Mesothelial cell of epicardium (in vitro differentiated cells): ENCODE measurements at regions not wholly inside any gene's neighbourhood (a gene's known extent, or its start where the extent isn't known, plus 50 kb on each side); places are given as distances from the start of the nearest gene placed in this dataset.

Experiments
- DNase-seq, 2 experiments: peaks; one replicate each; pipeline ENCODE4 v3.0.0; 2021; ENCODE audit warnings: low spot score in 2 of 2; ENCODE audit not compliant: unreplicated experiment in 2 of 2
- H3K27ac Mint-ChIP-seq: 2 replicates; pipeline ENCODE4 v1.8.0; 2021; ENCODE audit warnings: mixed read lengths
- H3K27me3 Mint-ChIP-seq: 2 replicates; pipeline ENCODE4 v1.8.0; 2021; ENCODE audit warnings: low read depth, mixed read lengths
- H3K36me3 Mint-ChIP-seq: 2 replicates; pipeline ENCODE4 v1.8.0; 2021; ENCODE audit warnings: mixed read lengths
- H3K4me1 Mint-ChIP-seq: 2 replicates; pipeline ENCODE4 v1.8.0; 2021; ENCODE audit warnings: mixed read lengths
- H3K4me3 Mint-ChIP-seq: 2 replicates; pipeline ENCODE4 v1.8.0; 2021; ENCODE audit warnings: mild to moderate bottlenecking, moderate library complexity, mixed read lengths
- H3K9me3 Mint-ChIP-seq: 2 replicates; pipeline ENCODE4 v1.8.0; 2021; ENCODE audit warnings: mixed read lengths
- TF ChIP-seq, protein P1 (sequence below): fragments of 200-600 bp; sonication (generic); IDR thresholded peaks from one replicate; pipeline ENCODE4 v1.5.0; 2021; ENCODE audit warnings: antibody characterized with exemption; ENCODE audit not compliant: unreplicated experiment

DNA sequence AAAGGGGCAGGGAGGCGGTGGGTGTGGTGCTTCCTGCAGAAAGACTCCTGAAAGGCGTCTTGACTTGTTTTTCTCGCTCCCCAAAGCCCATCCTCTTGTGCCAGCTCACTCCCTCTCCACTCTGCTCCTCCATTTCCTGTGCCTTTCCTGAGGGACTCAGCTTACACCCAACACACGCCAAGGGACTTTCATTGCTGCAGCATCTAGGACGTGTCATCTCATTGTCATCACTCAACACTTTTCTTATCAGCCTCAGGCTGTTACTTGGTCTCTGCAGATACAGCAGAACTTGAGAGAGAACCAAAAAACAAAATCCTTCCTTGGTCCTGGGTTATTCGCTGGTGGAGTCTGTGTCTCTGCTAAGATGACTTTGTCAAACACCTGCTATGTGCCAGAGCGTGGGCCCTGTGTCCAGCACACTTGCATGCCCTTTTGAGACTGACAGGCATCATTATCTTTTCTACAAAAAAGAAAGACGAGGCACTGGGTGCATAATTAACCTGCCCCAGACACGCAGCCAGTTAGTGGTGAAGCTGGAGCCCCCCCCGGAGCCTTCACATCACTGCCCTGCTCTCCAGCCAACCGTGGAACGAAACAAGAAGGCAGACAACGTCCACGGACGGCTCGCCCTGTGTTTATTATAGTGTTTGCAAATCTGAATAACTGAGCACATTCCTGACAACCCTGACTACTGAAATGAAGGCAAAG is 261.7 kb upstream of the HDAC4 start:
- DNase-seq, result no peak
- H3K9me3 Mint-ChIP-seq, result peaks cover 3% of the 10 kb centered on the region
- TF ChIP-seq, protein P1, sequence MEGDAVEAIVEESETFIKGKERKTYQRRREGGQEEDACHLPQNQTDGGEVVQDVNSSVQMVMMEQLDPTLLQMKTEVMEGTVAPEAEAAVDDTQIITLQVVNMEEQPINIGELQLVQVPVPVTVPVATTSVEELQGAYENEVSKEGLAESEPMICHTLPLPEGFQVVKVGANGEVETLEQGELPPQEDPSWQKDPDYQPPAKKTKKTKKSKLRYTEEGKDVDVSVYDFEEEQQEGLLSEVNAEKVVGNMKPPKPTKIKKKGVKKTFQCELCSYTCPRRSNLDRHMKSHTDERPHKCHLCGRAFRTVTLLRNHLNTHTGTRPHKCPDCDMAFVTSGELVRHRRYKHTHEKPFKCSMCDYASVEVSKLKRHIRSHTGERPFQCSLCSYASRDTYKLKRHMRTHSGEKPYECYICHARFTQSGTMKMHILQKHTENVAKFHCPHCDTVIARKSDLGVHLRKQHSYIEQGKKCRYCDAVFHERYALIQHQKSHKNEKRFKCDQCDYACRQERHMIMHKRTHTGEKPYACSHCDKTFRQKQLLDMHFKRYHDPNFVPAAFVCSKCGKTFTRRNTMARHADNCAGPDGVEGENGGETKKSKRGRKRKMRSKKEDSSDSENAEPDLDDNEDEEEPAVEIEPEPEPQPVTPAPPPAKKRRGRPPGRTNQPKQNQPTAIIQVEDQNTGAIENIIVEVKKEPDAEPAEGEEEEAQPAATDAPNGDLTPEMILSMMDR, result no peak
- no peaks in the 10 kb centered on the region for H3K36me3 Mint-ChIP-seq
- H3K27me3 Mint-ChIP-seq, result peaks cover 47% of the 10 kb centered on the region
- H3K4me1 Mint-ChIP-seq, result peaks cover 11% of the 10 kb centered on the region
- no peak overlapping the region for H3K4me3 Mint-ChIP-seq
- H3K27ac Mint-ChIP-seq, result no peak overlapping the region

DNA sequence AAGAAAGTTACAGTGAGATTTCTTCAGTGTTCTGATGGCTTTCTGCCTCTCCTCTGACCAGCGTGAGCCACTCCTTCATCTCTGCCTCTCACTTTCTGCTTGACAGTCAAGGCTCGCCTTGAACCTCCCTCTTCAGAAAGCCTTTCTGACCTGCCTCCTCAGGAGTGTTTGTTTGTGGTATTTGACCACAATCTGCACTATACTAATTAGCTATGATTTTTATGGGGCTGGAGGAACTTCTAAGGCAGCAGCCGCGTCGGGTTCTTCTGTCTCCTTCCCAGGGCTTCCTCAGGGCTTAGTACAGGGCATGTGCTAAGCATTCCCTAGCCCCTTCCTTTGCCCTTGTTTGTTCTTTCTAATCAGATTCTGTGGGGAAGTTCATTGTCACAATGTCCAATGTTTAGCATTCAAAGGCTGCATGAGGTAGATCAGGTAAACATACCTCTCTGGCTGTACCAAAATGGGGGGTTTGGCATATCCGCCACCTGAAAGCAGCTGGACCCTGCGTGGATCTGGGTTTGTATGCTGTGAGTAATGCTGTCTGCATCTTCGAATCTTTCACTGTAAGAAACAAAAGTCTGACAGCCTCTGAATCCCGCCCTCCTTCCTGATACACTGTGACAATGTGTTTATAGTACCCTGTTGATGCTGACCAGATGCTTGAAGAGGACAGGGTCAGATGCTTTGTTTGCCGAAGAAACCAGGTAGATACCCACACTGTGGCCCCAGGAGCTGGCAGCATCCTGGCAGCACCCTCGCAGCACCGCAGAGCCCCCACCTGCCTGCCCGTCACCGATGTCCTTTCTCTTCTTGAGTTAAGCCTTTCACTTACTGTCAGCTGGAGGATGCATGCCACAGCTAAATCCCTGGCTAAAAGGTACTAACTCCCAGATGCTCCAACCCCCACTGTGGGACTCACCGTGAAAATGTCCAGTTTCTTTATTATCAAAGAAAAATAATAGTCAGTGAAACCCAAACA is 260.8 kb upstream of the HDAC4 start:
- Mint-ChIP-seq H3K27ac (no peak overlapping the region), H3K27me3 (peaks cover 49% of the 10 kb centered on the region), H3K36me3 (no peaks in the 10 kb centered on the region), H3K4me1 (peaks cover 11% of the 10 kb centered on the region), H3K4me3 (no peak overlapping the region), H3K9me3 (peaks cover 3% of the 10 kb centered on the region)
- TF ChIP-seq, protein P1, result no peak
- no peak for DNase-seq

DNA sequence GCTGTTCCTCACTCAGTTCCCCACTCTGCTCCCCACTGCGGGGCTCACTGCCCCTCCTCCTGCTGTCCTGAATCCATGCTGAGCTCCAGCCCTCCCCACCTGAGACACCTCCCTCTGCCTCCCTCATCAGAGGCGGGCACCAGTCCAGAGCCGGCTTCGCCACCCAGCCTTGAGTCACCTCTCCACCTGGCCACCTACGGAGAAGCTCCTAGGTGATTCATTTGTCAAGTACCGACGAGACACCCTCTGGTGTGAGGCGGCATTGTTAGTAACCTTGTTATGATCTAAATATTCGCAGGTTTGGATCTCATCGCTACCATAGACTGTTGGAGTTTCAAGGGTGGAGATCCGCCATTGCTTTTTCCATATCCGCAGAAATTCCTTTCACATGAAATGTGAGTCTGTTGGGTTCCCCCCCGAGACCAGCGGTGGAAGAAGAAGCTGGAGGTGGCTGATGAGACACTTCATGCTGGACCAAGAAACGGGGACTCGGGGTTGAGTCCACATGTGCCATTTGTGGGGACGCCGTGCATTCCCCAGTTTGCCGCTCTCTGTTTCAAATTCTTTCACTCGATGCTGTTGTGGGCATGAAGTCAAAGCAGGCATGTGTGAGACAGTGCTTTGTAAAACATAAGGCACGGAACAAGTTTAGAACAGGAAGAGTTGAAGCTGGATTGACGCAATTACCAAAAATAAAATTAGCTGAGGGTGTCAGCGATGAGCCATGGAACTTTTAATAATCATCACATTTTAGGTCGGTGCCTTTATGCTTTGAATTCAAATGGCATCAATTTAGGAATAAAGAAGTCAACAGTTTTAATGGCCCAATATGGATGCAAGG is 259.8 kb upstream of the HDAC4 start:
- peaks cover 11% of the 10 kb centered on the region for H3K4me1 Mint-ChIP-seq
- DNase-seq, result no peak
- no peak overlapping the region for H3K27ac Mint-ChIP-seq
- peaks cover 54% of the 10 kb centered on the region for H3K27me3 Mint-ChIP-seq
- peaks cover 3% of the 10 kb centered on the region for H3K9me3 Mint-ChIP-seq
- TF ChIP-seq, protein P1, result no peak
- no peaks in the 10 kb centered on the region for H3K36me3 Mint-ChIP-seq
- H3K4me3 Mint-ChIP-seq, result no peak overlapping the region

DNA sequence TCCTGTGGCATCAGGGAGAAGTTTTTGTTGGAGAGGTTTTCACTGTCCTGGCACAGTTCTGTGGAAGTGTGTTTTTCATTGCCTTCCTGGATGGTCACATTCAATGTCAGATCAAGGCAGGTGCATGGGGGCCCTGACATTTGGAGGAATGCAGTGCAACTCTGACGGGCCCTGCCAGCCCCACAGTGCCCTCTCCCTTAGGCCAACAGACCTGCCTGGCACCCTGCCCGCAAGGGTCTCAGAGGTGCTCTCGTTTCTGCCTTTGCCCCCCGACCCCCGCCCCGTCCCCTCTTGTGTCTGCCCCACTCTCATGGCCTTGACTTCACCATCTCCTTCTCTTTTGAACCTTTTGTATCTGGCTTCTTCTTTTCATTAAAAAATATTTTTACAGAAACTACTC is 257.2 kb upstream of the HDAC4 start:
- no peak overlapping the region for H3K4me3 Mint-ChIP-seq
- H3K4me1 Mint-ChIP-seq, result peaks cover 11% of the 10 kb centered on the region
- TF ChIP-seq, protein P1, result no peak
- H3K27ac Mint-ChIP-seq, result no peak overlapping the region
- H3K36me3 Mint-ChIP-seq, result no peaks in the 10 kb centered on the region
- H3K27me3 Mint-ChIP-seq, result peaks cover 56% of the 10 kb centered on the region
- no peak for DNase-seq
- H3K9me3 Mint-ChIP-seq, result no peaks in the 10 kb centered on the region

DNA sequence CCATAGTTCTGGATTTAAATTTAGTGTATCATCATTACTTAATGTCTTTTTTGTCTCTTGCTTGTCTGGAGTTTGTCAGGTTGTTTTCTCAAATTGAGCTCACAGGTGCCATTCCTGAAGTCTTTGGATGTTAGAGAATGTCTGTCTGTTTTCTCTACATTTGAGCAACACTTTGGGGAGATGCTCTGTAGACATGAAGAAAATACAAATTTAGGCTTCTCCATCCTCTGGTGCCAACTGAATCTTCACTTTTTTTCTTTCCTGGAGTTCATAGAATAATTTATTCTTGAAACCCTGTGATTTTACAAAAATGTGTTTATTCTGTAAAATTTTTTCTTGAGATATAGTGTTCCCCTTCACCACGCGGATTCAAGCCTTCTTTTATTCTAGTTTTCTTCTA is 256.4 kb upstream of the HDAC4 start:
- TF ChIP-seq, protein P1, result no peak
- no peaks in the 10 kb centered on the region for H3K36me3 Mint-ChIP-seq
- H3K9me3 Mint-ChIP-seq, result no peaks in the 10 kb centered on the region
- H3K4me3 Mint-ChIP-seq, result no peak overlapping the region
- no peak for DNase-seq
- H3K4me1 Mint-ChIP-seq, result peaks cover 9% of the 10 kb centered on the region
- H3K27me3 Mint-ChIP-seq, result peaks cover 49% of the 10 kb centered on the region
- no peak overlapping the region for H3K27ac Mint-ChIP-seq
